Erythroblast (primary cell): ENCODE measurements at regions not wholly inside any gene's neighbourhood (a gene's known extent, or its start where the extent isn't known, plus 50 kb on each side); places are given as distances from the start of the nearest gene placed in this dataset.

Experiments used
- GATA1 ChIP-seq: IDR thresholded peaks from 2 replicates; pipeline ENCODE4 v1.6.1; 2011; ENCODE audit warnings: low read depth, mild to moderate bottlenecking, control low read depth, low read length, moderate library complexity
- POLR2A ChIP-seq: IDR thresholded peaks from 2 replicates; pipeline ENCODE4 v1.6.1; 2011; ENCODE audit warnings: mild to moderate bottlenecking, low read length

DNA sequence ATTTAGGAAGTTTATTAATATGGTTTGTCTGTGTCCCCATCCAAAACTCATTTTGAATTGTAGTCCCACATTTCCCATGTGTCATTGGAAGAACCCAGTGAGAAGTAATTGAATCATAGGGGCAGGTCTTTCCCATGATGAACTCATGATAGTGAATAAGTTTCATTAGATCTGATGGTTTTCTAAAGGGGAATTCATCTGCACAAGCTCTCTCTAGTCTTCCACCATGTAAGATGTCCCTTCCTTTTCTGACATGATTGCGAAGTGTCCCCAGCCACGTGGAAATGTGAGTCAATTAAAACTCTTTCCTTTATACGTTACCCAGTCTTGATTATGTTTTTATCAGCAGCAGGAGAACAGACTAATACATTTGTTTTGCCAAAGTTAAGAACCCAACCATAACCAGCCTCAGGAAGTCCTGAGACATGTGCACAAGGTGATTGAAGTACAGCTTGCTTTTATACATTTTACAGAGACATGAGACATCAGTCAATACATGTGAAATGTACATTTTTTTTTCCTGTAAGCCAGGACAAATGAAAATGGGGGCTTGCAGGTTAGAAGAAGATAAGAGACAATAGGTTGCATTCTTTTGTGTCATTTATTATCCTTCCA is 1136.7 kb downstream of the TMEM121 start:
- no peak for TF ChIP-seq POLR2A
- TF ChIP-seq GATA1, result no peak
